Endothelial cell of umbilical vein (primary cell): ENCODE measurements at regions not wholly inside any gene's neighbourhood (a gene's known extent, or its start where the extent isn't known, plus 50 kb on each side); places are given as distances from the start of the nearest gene placed in this dataset.
A peak's percentile ranks its signal among the peaks of the same experiment; 100 is the strongest.

Experiments used
- BruUV-seq: library from RNA; stranded (reverse); fragments of 400-500 nt; replicated peaks from 2 replicates; lab custom pipeline; 2021; lab: Mats Ljungman, UMichigan
- CTCF ChIA-PET: fragments of 300-600, 350-600 bp; sonication (Branson Sonifier 250); formaldehyde crosslinking; loops from one replicate; lab custom pipeline; 2021; ENCODE audit warnings: antibody characterized with exemption, inconsistent platforms; lab: Charles Lee
- POLR2A ChIA-PET: fragments of 300-600, 350-600 bp; sonication (Branson Sonifier 250); formaldehyde crosslinking; loops from one replicate; lab custom pipeline; 2021; ENCODE audit warnings: antibody characterized with exemption, inconsistent platforms; lab: Charles Lee
- DNase-seq: peaks from one replicate; pipeline ENCODE4 v3.0.0-alpha.2; 2011; ENCODE audit warnings: low read depth, low spot score
- FAIRE-seq: peaks from 2 replicates; lab custom pipeline; 2011; peaks lifted over from hg19 to GRCh38; lab: Jason Lieb, UNC
- H2AFZ ChIP-seq: 2 replicates; pipeline ENCODE4 v1.6.0; 2012; ENCODE audit warnings: low read depth, low read length, control low read depth, inconsistent platforms
- H3K27ac ChIP-seq: 2 replicates; pipeline ENCODE4 v1.5.1; 2011; ENCODE audit warnings: low read depth, mild to moderate bottlenecking, control low read depth, low read length, moderate library complexity; ENCODE audit not compliant: insufficient read depth
- H3K27me3 ChIP-seq, 2 experiments: 2 replicates each; pipeline versions ENCODE4 v1.6.0 to v1.6.1; 2011; ENCODE audit warnings: low read length in 2 of 2, mixed read lengths in 1 of 2; ENCODE audit not compliant: control insufficient read depth in 2 of 2, insufficient read depth in 2 of 2
- H3K36me3 ChIP-seq, 2 experiments: 2 replicates in 1 of 2; 3 replicates in 1 of 2; pipeline ENCODE4 v1.5.1; 2011; ENCODE audit warnings: low read length in 2 of 2, mild to moderate bottlenecking in 1 of 2, moderate library complexity in 1 of 2; ENCODE audit not compliant: control insufficient read depth in 2 of 2, insufficient read depth in 2 of 2; ENCODE audit errors: extremely low read depth in 1 of 2
- H3K4me1 ChIP-seq: 3 replicates; pipeline ENCODE4 v1.5.1; 2011; ENCODE audit warnings: mild to moderate bottlenecking, low read length; ENCODE audit not compliant: control insufficient read depth, insufficient read depth; ENCODE audit errors: extremely low read depth
- H3K4me2 ChIP-seq: 2 replicates; pipeline ENCODE4 v1.6.1; 2011; ENCODE audit warnings: low read length, control low read depth, mixed read lengths; ENCODE audit not compliant: insufficient read depth
- H3K4me3 ChIP-seq, 3 experiments: fragments of 200-600 bp in 1 of 3; sonication (generic), shearing (Covaris generic) in 1 of 3; replicated peaks in 1 of 3; 2 replicates each; pipeline ENCODE4 v1.5.1; 2011 to 2016; ENCODE audit warnings: control low read depth in 3 of 3, low read length in 3 of 3, mild to moderate bottlenecking in 2 of 3, inconsistent platforms in 1 of 3, low read depth in 1 of 3, moderate library complexity in 1 of 3; ENCODE audit not compliant: insufficient read depth in 1 of 3
- H3K79me2 ChIP-seq: 2 replicates; pipeline ENCODE4 v1.6.0; 2012; ENCODE audit warnings: low read length, inconsistent platforms; ENCODE audit not compliant: control insufficient read depth, insufficient read depth
- H3K9ac ChIP-seq: replicated peaks from 2 replicates; pipeline ENCODE3; 2011; ENCODE audit warnings: low read length, control low read depth; ENCODE audit not compliant: insufficient read depth; ENCODE audit errors: extremely low read depth
- H3K9me1 ChIP-seq: replicated peaks from 3 replicates; pipeline ENCODE4 v1.6.0; 2011; ENCODE audit warnings: mild to moderate bottlenecking, low read length; ENCODE audit not compliant: control insufficient read depth, insufficient read depth; ENCODE audit errors: extremely low read depth
- H3K9me3 ChIP-seq: replicated peaks from 2 replicates; pipeline ENCODE4 v1.5.1; 2012; ENCODE audit warnings: low read length, inconsistent platforms; ENCODE audit not compliant: control insufficient read depth, insufficient read depth
- H4K20me1 ChIP-seq: replicated peaks from 2 replicates; pipeline ENCODE3; 2011; ENCODE audit warnings: mild to moderate bottlenecking, low read length; ENCODE audit not compliant: control insufficient read depth, insufficient read depth; ENCODE audit errors: extremely low read depth
- EZH2 ChIP-seq: IDR thresholded peaks from 2 replicates; pipeline ENCODE4 v1.6.1; 2012; ENCODE audit warnings: borderline replicate concordance, low read depth, mild to moderate bottlenecking, moderate library complexity, low read length, inconsistent platforms; ENCODE audit not compliant: severe bottlenecking
- FOS ChIP-seq: IDR thresholded peaks from 2 replicates; pipeline ENCODE4 v1.6.1; 2011; ENCODE audit warnings: mild to moderate bottlenecking, low read length, moderate library complexity, borderline replicate concordance; ENCODE audit not compliant: insufficient read depth
- GATA2 ChIP-seq: IDR thresholded peaks from 2 replicates; pipeline ENCODE4 v1.7.0; 2011; ENCODE audit warnings: low read depth, mild to moderate bottlenecking, moderate library complexity, mixed read lengths, low read length; ENCODE audit not compliant: insufficient read length, insufficient read depth
- JUN ChIP-seq: IDR thresholded peaks from 2 replicates; pipeline ENCODE4 v1.6.1; 2011; ENCODE audit warnings: borderline replicate concordance, low read depth; ENCODE audit not compliant: insufficient read length, insufficient read depth
- MYC ChIP-seq: IDR thresholded peaks from one replicate; pipeline ENCODE4 v1.6.1; 2011; ENCODE audit warnings: mild to moderate bottlenecking, low read depth, low read length
- POLR2A ChIP-seq: IDR thresholded peaks from 2 replicates; pipeline ENCODE4 v1.6.1; 2012; ENCODE audit warnings: low read depth, mild to moderate bottlenecking, control low read depth, low read length
- POLR2AphosphoS5 ChIP-seq: IDR thresholded peaks from 2 replicates; pipeline ENCODE4 v1.6.1; 2012; ENCODE audit warnings: low read depth, mild to moderate bottlenecking, control low read depth, low read length, moderate library complexity; ENCODE audit not compliant: insufficient read depth
- dilution Hi-C: fragments of 300-500 bp; cut with MboI; formaldehyde crosslinking; loops from one replicate; pipeline ENCODE4 v1.15.0; 2019; ENCODE audit warnings: low sequenced_read_pairs; ENCODE audit not compliant: extremely low pct_ligation_motif_present
- intact Hi-C: fragments of 100-400 bp; cut with micrococcal nuclease; formaldehyde crosslinking; loops from one replicate; pipeline ENCODE4 v1.10.0; 2022
- TF ChIP-seq, protein P1 (sequence below): IDR thresholded peaks from 2 replicates; pipeline ENCODE4 v1.6.1; 2011; ENCODE audit not compliant: insufficient read depth, insufficient read length
- TF ChIP-seq, protein P2 (sequence below), 2 donors: IDR thresholded peaks; 1 replicate in 1 of 2; 2 replicates in 1 of 2; pipeline ENCODE4 v1.5.1; 2011; ENCODE audit warnings: low read length in 2 of 2, mild to moderate bottlenecking in 2 of 2, moderate library complexity in 2 of 2, control low read depth in 1 of 2, inconsistent platforms in 1 of 2, low read depth in 1 of 2; ENCODE audit not compliant: insufficient read depth in 1 of 2; ENCODE audit errors: extremely low read depth in 1 of 2

- BruUV-seq: no TSS peak
- H3K27me3 ChIP-seq: peaks cover 0 to 12% of the 10 kb centered on the region in 2 experiments
- no peak overlapping the region for H3K9ac ChIP-seq
- H4K20me1 ChIP-seq: no peaks in the 10 kb centered on the region
- peak; percentile 12 for FAIRE-seq
- CTCF ChIA-PET: interaction anchor here (1.0 kb wide), 1 partner anchor 20 kb away, joined by 3 read pairs; no protein-coding TSS in a partner anchor
- H2AFZ ChIP-seq: no peak overlapping the region
- dilution Hi-C loops (no loop called here), intact Hi-C loops (no loop called here)
- H3K4me3 ChIP-seq: no peak overlapping the region
- no peak overlapping the region for H3K4me2 ChIP-seq
- no peaks in the 10 kb centered on the region for H3K36me3 ChIP-seq
- H3K27ac ChIP-seq: no peak overlapping the region
- peaks cover 4% of the 10 kb centered on the region for H3K9me1 ChIP-seq
- POLR2A ChIA-PET: no interaction called here
- TF ChIP-seq, protein P1, sequence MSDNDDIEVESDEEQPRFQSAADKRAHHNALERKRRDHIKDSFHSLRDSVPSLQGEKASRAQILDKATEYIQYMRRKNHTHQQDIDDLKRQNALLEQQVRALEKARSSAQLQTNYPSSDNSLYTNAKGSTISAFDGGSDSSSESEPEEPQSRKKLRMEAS: no peak
- TF ChIP-seq FOS (no peak), GATA2 (no peak), EZH2 (no peak), MYC (no peak), JUN (no peak), POLR2AphosphoS5 (no peak), POLR2A (no peak)
- TF ChIP-seq, protein P2, sequence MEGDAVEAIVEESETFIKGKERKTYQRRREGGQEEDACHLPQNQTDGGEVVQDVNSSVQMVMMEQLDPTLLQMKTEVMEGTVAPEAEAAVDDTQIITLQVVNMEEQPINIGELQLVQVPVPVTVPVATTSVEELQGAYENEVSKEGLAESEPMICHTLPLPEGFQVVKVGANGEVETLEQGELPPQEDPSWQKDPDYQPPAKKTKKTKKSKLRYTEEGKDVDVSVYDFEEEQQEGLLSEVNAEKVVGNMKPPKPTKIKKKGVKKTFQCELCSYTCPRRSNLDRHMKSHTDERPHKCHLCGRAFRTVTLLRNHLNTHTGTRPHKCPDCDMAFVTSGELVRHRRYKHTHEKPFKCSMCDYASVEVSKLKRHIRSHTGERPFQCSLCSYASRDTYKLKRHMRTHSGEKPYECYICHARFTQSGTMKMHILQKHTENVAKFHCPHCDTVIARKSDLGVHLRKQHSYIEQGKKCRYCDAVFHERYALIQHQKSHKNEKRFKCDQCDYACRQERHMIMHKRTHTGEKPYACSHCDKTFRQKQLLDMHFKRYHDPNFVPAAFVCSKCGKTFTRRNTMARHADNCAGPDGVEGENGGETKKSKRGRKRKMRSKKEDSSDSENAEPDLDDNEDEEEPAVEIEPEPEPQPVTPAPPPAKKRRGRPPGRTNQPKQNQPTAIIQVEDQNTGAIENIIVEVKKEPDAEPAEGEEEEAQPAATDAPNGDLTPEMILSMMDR (IDR thresholded peaks at IDR 0.05; ENCODE audit: extremely low read depth in 1 of 2, insufficient read depth in 1 of 2, low read depth in 1 of 2, low read length in 2 of 2): no peak
- H3K4me1 ChIP-seq: no peaks in the 10 kb centered on the region
- no peaks in the 10 kb centered on the region for H3K9me3 ChIP-seq
- DNase-seq: no peak
- H3K79me2 ChIP-seq: no peaks in the 10 kb centered on the region
These were observed 95.8 kb upstream of the IRAK1BP1 start for GRCh38 chr6:78771586-78771985.
